Skeletal muscle tissue (tissue), 3 donors: ENCODE measurements at regions not wholly inside any gene's neighbourhood (a gene's known extent, or its start where the extent isn't known, plus 50 kb on each side); places are given as distances from the start of the nearest gene placed in this dataset.

ENCODE experiments used
- H3K27ac ChIP-seq: one replicate; pipeline ENCODE4 v1.7.0; 2013; ENCODE audit warnings: mild to moderate bottlenecking, low read depth, low read length, inconsistent platforms
- H3K27me3 ChIP-seq, 3 donors: one replicate each; pipeline ENCODE4 v1.7.0; 2013; ENCODE audit warnings: low read length in 3 of 3; ENCODE audit not compliant: control insufficient read depth in 3 of 3, insufficient read depth in 3 of 3
- H3K36me3 ChIP-seq, 3 donors: one replicate each; pipeline ENCODE4 v1.7.0; 2013; ENCODE audit warnings: low read length in 3 of 3; ENCODE audit not compliant: control insufficient read depth in 3 of 3, insufficient read depth in 3 of 3
- H3K4me1 ChIP-seq, 3 donors: one replicate each; pipeline ENCODE4 v1.7.0; 2013; ENCODE audit warnings: low read length in 3 of 3, mild to moderate bottlenecking in 3 of 3; ENCODE audit not compliant: control insufficient read depth in 3 of 3, insufficient read depth in 3 of 3
- H3K4me3 ChIP-seq, 3 donors: one replicate each; pipeline ENCODE4 v1.7.0; 2013; ENCODE audit warnings: low read length in 3 of 3
- H3K9ac ChIP-seq, 3 donors: one replicate each; pipeline ENCODE4 v1.7.0; 2013; ENCODE audit warnings: low read length in 3 of 3, mild to moderate bottlenecking in 3 of 3, moderate library complexity in 2 of 3, low read depth in 1 of 3
- H3K9me3 ChIP-seq, 3 donors: one replicate each; pipeline ENCODE4 v1.7.0; 2013; ENCODE audit warnings: low read length in 3 of 3; ENCODE audit not compliant: control insufficient read depth in 3 of 3
- donor health status: Osteomylitis.

DNA sequence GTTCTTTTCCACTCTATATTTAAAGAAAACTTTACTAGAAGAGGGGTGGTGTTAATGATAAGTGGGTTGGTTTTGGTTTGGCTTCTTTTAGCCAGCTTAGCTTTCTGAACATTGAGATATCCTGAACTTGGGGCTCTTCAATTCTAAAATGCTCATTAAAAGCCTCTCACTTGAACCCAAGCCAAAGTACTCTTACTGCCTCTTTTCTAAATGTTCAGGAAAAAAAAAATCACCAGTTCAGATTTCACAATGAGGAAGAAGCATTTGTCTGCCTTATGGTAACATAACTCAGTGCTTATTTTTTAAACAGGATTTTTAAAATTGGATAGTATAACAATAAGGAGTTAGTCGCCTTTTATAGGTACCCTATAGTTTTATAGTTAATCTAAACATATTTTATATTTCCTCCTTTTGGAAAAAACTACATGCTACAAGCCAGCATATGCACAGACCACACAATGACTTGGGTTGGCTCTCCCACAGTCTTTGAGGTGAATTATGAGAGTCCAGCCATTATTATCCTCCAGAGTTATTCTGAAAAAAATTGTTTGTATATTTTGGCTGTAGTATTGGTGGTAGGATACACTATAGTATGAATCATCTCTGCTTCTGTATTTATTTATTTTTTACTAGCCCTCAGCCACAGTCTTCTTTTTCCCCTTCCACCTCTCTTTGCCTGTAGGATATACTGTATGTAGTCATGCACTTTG lies 195.5 kb upstream of the TMPO start:
- Histone ChIP-seq H3K27me3 (no peaks in the 10 kb centered on the region), H3K9me3 (no peaks in the 10 kb centered on the region), H3K27ac (no peak overlapping the region), H3K36me3 (no peaks in the 10 kb centered on the region), H3K4me3 (no peak overlapping the region), H3K4me1 (no peaks in the 10 kb centered on the region), H3K9ac (no peak overlapping the region)

DNA sequence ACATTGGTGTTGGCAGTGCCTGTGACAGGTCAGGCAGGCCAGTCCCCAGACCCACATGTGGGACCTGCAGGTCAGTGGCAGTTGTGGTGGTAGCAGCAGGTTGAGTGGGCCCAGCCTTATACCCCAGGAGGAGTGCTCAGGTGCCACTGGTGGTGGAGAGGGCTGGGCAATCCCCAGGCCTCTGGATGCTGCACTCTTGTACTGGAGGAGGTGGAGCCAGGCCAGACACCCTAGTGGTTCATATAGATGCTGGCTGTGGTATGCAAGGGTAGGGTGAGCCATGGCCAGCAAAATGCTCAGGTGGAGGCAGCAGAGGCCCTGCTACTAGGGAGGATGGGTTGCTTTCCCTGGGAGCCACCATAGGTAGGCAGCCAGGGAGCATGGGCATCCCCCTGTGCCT lies 190.4 kb upstream of the TMPO start:
- H3K36me3 ChIP-seq, result no peaks in the 10 kb centered on the region
- no peaks in the 10 kb centered on the region for H3K4me1 ChIP-seq
- H3K27me3 ChIP-seq, result no peaks in the 10 kb centered on the region
- no peak overlapping the region for H3K4me3 ChIP-seq
- H3K9ac ChIP-seq, result no peak overlapping the region
- no peaks in the 10 kb centered on the region for H3K9me3 ChIP-seq
- H3K27ac ChIP-seq, result no peak overlapping the region

DNA sequence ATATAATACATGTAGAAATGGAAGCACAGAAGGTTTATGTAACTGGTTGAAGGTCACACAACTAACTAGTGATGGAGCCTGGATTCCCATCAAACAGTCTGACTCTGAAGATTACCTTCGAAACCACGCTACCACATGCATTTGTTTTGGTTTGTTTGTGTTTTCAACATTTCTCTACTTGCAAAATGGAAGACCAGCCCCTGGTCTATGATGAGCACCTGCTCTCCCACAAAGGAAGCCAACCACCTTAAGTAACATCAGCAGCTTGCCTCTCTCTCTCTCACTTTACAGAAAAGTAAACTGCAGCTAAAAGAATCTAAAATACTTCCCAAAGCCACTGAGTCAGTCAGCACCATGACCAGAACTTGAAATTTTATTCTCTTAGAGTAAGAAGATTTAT lies 186.9 kb upstream of the TMPO start:
- H3K27me3 ChIP-seq, result no peaks in the 10 kb centered on the region
- no peaks in the 10 kb centered on the region for H3K36me3 ChIP-seq
- no peak overlapping the region for H3K4me3 ChIP-seq
- H3K9me3 ChIP-seq, result no peaks in the 10 kb centered on the region
- H3K4me1 ChIP-seq, result no peaks in the 10 kb centered on the region
- H3K9ac ChIP-seq, result no peak overlapping the region
- H3K27ac ChIP-seq, result no peak overlapping the region

DNA sequence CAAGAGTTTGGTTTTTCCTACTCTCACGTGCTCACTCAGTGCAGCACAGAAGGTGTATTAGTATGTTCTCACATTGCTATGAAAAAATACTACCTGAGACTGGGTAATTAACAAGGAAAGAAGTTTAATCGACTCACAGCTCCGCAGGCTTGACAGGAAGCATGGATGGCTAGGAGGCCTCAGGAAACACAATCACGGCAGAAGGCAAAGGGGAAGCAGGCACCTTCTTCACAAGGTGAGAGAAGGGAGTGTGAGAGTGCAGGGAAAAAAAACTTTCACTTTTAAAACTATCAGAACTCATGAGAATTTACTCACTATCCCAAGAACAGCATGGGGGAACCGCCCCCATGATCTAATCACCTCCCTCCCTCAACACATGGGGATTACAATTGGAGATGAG lies 185.8 kb upstream of the TMPO start:
- no peak overlapping the region for H3K27ac ChIP-seq
- no peaks in the 10 kb centered on the region for H3K27me3 ChIP-seq
- no peak overlapping the region for H3K9ac ChIP-seq
- no peaks in the 10 kb centered on the region for H3K9me3 ChIP-seq
- H3K36me3 ChIP-seq, result no peaks in the 10 kb centered on the region
- no peak overlapping the region for H3K4me3 ChIP-seq
- no peaks in the 10 kb centered on the region for H3K4me1 ChIP-seq

DNA sequence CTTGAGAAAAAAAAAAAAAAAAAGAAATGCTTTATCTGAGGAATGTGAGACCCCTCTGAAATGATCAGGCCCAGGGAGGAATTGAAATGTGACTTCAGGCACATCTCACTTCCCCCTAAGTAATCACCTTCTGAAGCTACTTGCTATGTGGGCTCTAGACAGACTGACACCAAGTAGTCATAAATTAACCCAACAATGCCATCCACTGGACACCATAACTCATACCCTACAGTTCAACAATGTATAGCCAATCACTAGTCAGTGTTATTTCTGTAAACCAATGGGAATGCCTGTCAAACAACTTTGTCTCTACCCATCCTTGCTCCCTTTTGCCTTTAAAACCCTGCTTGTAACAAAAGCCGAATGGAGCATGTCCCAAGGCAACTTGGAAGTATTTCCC lies 182.7 kb upstream of the TMPO start:
- Histone ChIP-seq H3K4me1 (no peaks in the 10 kb centered on the region), H3K27me3 (no peaks in the 10 kb centered on the region), H3K27ac (no peak overlapping the region), H3K4me3 (no peak overlapping the region), H3K9me3 (no peaks in the 10 kb centered on the region), H3K9ac (no peak overlapping the region), H3K36me3 (no peaks in the 10 kb centered on the region)

DNA sequence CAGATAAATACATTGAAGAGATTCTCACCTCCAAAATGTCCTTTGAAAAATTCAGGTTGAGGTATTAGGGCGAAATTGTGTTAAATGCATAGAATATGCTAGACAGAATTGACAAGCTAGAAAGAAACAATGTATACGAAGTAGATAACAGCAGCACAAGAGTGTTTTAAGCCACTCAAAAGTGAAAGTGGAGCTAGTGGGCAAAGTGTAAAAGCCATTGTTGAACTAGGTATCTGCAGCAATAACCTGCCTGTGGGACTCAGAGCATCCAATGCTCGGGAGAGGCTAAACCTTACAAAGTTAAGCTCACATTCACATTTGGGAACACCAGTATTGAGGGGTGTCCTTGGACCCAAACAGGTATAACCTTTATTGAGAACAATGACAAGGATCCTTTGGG lies 180.6 kb upstream of the TMPO start:
- Histone ChIP-seq H3K36me3 (no peaks in the 10 kb centered on the region), H3K27ac (no peak overlapping the region), H3K27me3 (no peaks in the 10 kb centered on the region), H3K9ac (no peak overlapping the region), H3K4me3 (no peak overlapping the region), H3K9me3 (no peaks in the 10 kb centered on the region), H3K4me1 (no peaks in the 10 kb centered on the region)

DNA sequence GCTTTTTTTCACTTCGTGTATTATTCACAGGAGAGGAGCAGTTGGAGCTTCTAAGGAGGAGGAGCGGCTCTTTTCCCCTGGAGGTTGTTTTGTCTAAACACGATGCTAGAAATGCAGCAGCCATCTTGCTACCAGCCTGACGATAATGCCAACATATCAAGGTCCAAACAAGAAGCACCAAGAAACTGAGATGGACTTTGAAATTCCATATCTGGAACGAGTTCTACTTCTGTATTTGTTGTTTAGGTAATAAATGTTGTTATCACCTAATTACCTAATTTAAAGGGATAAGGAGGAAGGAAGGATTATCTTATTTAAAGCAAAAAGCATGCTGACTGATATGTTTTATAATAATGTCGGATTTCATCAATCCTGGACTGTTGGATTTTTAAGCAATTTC lies 174.4 kb upstream of the TMPO start:
- no peak overlapping the region for H3K9ac ChIP-seq
- H3K9me3 ChIP-seq, result no peaks in the 10 kb centered on the region
- no peaks in the 10 kb centered on the region for H3K36me3 ChIP-seq
- no peak overlapping the region for H3K27ac ChIP-seq
- H3K4me3 ChIP-seq, result no peak overlapping the region
- H3K4me1 ChIP-seq, result no peaks in the 10 kb centered on the region
- no peaks in the 10 kb centered on the region for H3K27me3 ChIP-seq

DNA sequence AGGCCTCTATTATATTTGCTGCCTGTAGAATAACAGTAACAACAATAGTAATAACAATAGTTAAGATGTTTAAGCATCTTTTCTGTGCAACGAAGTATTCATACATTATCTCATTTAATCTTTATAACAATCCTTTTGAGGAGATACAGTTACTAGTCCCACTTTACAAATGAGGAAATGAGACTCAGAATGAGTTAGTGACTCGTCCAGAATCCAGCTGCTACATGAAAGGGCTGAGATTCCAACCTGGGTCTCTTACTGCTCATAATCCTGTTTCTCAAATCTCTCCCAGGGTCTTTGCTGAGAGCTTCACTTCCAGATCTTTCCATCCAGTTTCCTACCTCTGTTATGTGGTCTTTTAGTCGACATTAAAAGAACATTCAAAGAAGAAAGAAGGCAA lies 173.7 kb upstream of the TMPO start:
- H3K4me1 ChIP-seq, result no peaks in the 10 kb centered on the region
- no peaks in the 10 kb centered on the region for H3K9me3 ChIP-seq

DNA sequence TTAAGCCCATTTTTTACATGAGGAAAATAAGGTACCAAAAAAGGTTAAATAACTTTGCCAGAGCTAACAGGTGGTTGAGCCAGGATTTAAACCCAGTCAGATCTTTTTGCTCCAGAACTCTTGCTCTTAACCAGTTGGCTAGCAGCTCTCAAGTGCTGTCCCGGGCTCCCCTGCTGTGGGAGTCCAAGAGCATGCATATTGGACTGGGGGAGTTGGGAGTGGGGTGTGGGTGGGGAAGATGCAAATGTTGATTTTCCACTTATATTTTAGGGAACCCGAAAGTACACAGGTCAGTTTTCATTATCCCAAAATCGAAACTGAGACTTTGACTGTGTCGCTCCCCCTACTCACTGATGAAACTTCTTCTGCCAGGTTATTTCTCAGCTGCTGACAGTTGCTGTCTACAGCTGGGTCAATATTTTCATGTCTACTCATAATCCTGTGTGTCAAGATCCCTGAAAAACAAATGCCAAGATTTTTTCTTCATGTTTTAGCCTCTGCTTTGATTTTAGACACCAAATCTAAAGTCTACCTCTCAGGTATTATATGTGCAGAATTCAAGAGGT lies 172.3 kb upstream of the TMPO start:
- Histone ChIP-seq H3K4me1 (no peaks in the 10 kb centered on the region), H3K27me3 (no peaks in the 10 kb centered on the region), H3K36me3 (no peaks in the 10 kb centered on the region), H3K9ac (no peak overlapping the region), H3K9me3 (no peaks in the 10 kb centered on the region), H3K4me3 (no peak overlapping the region), H3K27ac (no peak overlapping the region)

More for the DNA sequence above, 173.7 kb upstream of the TMPO start:
- Histone ChIP-seq H3K4me3 (no peak overlapping the region), H3K27me3 (no peaks in the 10 kb centered on the region), H3K27ac (no peak overlapping the region), H3K36me3 (no peaks in the 10 kb centered on the region), H3K9ac (no peak overlapping the region)

DNA sequence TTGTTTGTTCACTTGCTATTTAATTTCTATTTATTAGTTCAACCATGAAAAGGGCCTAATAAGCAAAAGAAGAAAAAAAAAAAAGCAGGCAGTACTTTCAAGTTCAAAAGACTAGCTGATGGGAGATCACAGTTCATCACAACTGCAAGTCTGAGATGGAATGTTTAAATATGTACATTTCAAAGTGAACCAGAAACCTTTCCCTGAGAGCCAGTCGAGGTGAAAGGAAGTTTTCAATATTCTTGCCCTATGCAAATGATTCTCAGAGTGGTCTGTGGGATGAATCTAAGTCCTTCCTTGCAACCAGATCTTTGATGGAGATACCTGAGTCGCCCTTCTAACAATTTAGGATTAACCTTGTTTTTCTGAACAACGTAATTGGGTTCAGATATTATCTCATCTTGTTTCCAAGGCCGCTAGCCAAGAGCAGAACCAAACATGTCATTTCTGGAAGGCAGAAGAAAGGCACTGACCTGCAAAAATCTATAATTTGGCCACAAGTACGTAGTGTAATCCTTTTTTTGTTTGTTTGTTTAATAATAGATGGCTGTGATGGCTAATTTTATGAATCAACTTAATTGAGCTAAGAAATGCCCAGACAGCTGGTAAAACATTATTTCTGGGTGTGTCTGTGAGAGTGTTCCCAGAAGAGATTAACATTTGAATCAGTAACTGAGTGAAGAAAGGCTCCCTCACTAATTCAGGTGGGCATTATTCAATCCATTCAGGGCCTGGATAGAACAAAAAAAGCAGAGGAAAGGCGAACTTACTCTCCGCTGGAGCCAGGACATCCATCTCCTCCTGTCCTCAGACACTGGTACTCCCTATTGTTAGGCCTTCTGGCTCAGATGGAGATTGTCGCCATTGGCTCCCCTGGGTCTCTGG lies 171.1 kb upstream of the TMPO start:
- Histone ChIP-seq H3K36me3 (no peaks in the 10 kb centered on the region), H3K4me3 (no peak overlapping the region)

More for the DNA sequence above, 171.1 kb upstream of the TMPO start:
- Histone ChIP-seq H3K27ac (no peak overlapping the region), H3K27me3 (no peaks in the 10 kb centered on the region), H3K9me3 (no peaks in the 10 kb centered on the region), H3K4me1 (no peaks in the 10 kb centered on the region), H3K9ac (no peak overlapping the region)
